ENCODE measurements at regions not wholly inside any gene's neighbourhood (a gene's known extent, or its start where the extent isn't known, plus 50 kb on each side); places are given as distances from the start of the nearest gene placed in this dataset.

DNA sequence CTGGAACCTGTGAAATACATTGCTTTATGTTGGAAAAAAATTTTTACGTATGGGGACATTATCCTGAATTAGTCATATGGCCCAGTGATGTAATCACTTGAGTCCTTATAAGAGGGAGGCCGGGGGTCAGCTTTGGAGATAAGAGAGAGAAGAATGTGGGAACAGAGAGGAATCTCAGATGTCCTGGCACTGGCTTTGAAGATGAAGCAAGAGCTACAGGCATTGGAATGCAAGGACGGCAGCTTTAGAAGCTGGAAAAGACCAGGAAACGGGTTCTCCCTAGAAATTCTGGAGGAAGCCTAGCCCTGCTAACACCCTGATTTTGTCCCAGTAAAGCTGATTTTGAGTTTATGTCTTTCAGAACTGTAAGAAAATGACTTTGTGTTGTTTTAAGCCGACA is 1129.9 kb upstream of the GYPC start:
- DNase-seq = no peak

DNA sequence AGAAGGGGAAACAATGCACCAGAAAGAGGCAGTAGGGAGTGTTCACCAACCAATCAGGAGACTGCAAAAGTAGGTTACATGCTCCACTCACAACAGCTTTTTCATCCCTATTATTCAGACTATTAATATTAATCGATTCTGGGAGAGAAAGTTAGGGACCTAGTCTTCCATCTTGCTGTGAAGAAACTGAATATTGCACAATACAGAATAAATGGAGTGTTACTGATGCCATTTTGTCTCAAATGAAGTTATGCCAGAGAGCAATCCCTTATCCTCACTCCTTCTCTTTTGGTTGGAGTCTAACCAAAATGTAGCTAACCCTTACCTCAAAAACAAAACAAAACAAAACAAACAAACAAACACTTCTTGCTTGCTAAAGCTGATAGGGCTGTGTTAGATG is 1120.9 kb upstream of the GYPC start:
- no peak for DNase-seq

DNA sequence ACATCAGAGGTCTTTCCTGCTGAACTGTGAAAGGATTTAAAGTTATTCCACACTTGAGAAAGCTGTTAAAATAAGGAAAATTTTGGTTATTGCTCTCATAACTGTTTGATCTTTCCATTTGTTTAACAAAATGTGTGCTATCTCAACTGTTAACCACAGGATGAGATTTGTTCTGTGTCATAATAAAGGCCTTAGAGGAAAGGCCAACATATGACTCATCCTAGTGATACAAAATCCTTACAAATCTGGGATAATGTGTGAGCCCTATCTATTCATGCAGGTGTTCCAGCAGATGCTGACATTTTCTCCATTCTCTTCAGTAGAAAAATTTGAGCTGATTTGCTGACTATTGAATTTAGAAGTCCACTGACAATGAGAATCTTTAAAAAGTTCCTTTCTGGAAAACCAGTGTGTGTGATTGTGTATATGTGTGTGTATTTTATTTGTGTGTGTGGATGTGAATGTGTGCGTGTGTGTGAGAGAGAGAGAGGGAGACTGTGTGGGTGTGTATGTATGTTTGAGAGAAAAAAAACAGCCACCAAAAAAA is 1111.9 kb upstream of the GYPC start:
- DNase-seq = no peak

- DNase-seq = no peak
These were observed 1102.2 kb upstream of the GYPC start for GRCh38 chr2:125553768-125554167.

DNA sequence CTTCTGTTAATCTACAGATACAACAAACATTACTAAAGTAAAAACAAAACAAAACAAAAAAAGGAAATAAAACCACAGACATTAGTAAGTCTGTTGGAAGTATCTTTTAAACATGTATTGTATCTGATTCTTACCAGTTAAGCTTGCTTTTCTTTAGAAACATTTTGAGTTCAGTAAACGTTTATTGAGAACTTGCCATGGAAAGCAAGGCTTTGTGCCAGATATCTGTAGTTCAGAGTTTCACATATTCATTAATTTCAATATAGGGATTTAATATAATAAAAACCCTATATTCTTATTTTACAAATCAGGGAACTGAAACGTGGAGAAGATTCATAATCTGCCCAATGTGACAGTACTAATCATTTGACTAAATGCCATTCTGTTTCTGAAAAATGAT is 1101.0 kb upstream of the GYPC start:
- DNase-seq = no peak

DNA sequence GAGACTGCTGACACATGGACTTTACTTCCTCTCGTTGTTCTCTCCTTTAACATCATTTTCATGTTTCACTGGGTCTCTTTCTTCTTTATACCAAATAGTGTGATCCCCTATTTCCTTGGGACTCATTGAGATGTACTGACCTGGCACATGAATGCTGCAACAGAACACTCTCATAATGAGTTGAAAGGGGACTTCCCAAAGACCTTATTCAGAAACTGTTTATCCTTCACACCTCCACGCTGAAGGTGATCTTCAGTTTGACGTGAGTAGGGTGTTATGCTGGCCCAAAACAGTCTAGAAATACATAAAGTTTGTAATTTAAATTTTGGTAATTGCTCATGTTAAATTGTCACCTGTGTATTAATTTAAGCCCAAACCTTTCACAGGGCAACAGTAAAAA is 1096.8 kb upstream of the GYPC start:
- DNase-seq = no peak

- no peak for DNase-seq
These were observed 1095.1 kb upstream of the GYPC start for GRCh38 chr2:125560855-125561254.

GRCh38 chr2:125561302-125561701 is 1094.7 kb upstream of the GYPC start:
- DNase-seq = no peak

GRCh38 chr2:125562924-125563323 is 1093.0 kb upstream of the GYPC start:
- DNase-seq = no peak

DNA sequence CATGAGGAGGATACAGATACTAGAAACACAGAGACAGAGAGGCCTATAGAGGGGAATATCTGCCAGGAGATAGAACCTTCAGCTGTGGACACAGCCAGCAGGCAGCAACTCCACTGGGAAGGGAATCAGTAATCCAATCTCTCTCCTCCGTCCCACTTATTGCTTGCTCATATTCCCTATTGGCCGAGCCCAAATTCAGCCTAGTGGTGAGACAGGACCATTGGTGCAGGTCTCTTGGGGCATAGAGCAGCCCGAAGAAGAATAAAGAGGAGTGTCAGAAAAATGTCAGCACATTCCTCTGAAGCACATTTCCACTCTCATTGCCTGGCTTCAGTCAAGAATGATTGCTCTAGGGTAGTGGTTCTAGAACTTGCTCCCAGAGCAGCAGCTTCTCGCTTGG is 1091.5 kb upstream of the GYPC start:
- DNase-seq = no peak

DNA sequence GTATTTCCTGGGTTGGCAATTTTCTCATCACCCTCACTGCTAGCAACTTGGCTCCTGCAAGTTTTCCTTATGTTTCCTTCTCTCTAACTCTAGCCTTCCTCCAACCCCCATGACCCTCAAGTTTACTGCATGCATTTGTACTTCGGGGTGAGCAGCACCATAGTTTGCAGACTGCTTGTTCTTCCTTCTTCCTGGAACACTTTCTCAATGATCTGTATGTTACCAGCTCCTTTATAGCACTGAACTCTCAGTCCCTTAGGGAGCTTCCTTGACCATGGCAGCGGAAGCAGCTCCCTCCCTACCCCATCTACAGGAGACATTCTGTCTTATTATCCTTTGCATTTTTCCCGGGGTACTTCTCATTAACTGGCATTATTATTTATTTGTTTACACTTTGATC is 1089.5 kb upstream of the GYPC start:
- no peak for DNase-seq

DNA sequence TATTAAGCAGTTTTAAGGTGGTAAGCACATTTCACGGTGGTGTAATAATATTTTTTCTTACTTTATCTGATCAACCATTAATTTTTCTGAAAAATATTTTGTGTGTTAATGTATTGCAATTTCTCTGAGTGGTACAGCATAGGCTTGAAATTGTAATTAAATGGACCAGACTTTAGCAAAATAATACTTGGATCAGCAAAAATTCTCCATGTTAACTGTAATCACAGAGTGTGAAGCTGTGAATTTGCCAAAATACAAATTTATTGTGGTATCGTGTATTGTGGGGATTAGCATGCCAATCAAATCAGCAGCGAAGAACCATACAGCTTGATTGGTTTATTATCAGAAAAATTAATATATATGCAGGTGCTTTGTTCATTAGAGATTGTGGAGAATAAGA is 1088.9 kb upstream of the GYPC start:
- DNase-seq = no peak

GRCh38 chr2:125572660-125573059 is 1083.3 kb upstream of the GYPC start:
- no peak for DNase-seq

DNA sequence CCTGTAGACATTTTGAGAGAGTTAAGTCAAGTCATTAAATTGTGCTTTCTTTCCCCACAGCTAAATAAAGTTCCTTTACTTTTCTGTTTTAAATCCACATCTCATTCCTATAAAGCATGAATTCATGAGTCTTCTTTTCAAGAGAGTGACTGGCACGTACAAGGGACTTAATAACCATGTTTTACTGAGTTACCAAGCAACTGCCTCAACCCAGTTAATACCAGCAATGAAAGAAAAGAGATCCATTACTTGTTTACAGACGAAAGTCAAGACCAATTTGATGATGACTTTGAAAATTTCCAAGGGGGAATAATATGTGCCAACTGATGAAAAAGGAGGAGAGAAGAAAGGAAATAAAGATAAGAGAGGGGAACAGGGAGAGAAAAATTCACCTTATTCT is 1082.5 kb upstream of the GYPC start:
- DNase-seq = no peak

- no peak for DNase-seq
These were observed 1079.4 kb upstream of the GYPC start for GRCh38 chr2:125576558-125576957.

GRCh38 chr2:125581557-125581956 is 1074.4 kb upstream of the GYPC start:
- DNase-seq = no peak

GRCh38 chr2:125582516-125582915 is 1073.4 kb upstream of the GYPC start:
- no peak for DNase-seq

DNA sequence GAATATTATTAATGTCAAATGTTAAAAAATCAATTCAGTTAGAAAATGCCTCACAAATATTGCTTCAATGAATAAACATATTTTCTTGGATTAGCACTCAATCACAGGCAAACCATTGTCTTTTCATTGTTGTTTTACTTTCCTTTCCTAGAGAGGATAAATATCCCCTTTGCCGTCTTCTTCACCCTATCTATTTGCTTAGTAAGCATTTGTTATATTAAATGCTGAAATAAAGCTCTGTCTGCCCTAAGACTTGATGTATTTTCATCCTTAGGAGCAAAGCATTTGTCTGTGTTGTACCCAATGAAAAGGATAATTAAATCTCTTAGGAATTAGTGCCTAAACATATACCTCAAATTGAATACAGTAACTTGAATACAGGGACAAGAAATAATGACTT is 1071.2 kb upstream of the GYPC start:
- no peak for DNase-seq

DNA sequence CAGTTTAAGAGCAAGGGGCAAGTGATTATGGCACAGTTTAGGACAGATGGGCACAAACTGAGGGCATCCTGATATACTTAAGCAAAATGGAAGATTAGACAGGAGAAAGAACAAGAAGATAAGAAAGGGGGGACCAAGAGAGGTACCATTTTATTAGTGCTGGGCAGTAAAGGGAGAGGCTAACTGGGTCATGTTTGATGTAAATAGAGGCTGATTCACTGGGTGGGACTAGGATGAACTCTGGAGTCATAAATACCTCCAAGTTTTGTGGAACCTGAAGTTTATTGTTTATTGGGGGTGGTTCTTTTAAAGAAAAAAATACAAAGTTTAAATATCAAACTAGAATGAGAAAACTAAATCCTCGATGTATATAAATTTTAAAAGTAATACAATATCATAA is 1067.2 kb upstream of the GYPC start:
- DNase-seq = no peak

GRCh38 chr2:125591954-125592353 is 1064.0 kb upstream of the GYPC start:
- DNase-seq = no peak

- DNase-seq = no peak
These were observed 1062.9 kb upstream of the GYPC start for GRCh38 chr2:125593036-125593435.

GRCh38 chr2:125596612-125597011 is 1059.3 kb upstream of the GYPC start:
- no peak for DNase-seq

- DNase-seq = no peak
These were observed 1040.5 kb upstream of the GYPC start for GRCh38 chr2:125615438-125615837.

- DNase-seq = no peak
These were observed 1025.6 kb upstream of the GYPC start for GRCh38 chr2:125630377-125630776.

GRCh38 chr2:125634662-125635061 is 1021.3 kb upstream of the GYPC start:
- DNase-seq = no peak

DNA sequence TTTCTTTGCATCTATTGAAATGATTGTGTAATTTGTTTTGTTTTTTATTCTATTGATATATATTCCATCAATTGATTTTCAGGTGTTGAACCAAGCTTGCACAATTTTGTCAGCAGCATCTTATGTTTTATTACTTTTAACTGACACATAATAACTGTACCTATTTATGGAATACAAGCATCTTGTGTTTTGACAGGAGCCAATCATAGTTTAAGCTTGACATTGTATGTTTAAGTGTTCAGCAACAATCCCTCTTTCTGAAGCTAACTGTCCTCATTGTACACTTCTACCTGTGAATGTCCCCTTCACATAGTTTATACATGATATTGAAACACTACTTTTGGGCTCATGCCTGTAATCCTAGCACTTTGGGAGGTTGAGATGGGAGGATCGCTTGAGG is 1017.6 kb upstream of the GYPC start:
- DNase-seq = no peak

All from RPMI8226 (cell line).